IPS-15b (cell line): ENCODE measurements at regions not wholly inside any gene's neighbourhood (a gene's known extent, or its start where the extent isn't known, plus 50 kb on each side); places are given as distances from the start of the nearest gene placed in this dataset.

Experiments used
- H3K27me3 ChIP-seq: one replicate; pipeline ENCODE4 v1.6.1; 2013; ENCODE audit warnings: low read length; ENCODE audit not compliant: control insufficient read depth, insufficient read depth
- H3K36me3 ChIP-seq: one replicate; pipeline ENCODE4 v1.6.1; 2013; ENCODE audit warnings: low read length; ENCODE audit not compliant: control insufficient read depth, insufficient read depth
- H3K4me1 ChIP-seq: one replicate; pipeline ENCODE4 v1.6.1; 2013; ENCODE audit warnings: mild to moderate bottlenecking, low read length; ENCODE audit not compliant: control insufficient read depth, insufficient read depth
- H3K4me3 ChIP-seq: one replicate; pipeline ENCODE4 v1.5.1; 2013; ENCODE audit warnings: low read depth, low read length
- H3K9ac ChIP-seq: one replicate; pipeline ENCODE4 v1.6.1; 2013; ENCODE audit warnings: low read depth, mild to moderate bottlenecking, low read length
- H3K9me3 ChIP-seq: one replicate; pipeline ENCODE4 v1.6.1; 2013; ENCODE audit warnings: mild to moderate bottlenecking, low read length; ENCODE audit not compliant: control insufficient read depth, insufficient read depth

GRCh38 chr3:164658125-164658524 lies 420.2 kb downstream of the SI start:
- H3K36me3 ChIP-seq = no peaks in the 10 kb centered on the region
- no peak overlapping the region for H3K9ac ChIP-seq
- H3K4me3 ChIP-seq = no peak overlapping the region
- no peaks in the 10 kb centered on the region for H3K27me3 ChIP-seq
- no peaks in the 10 kb centered on the region for H3K4me1 ChIP-seq
- no peaks in the 10 kb centered on the region for H3K9me3 ChIP-seq

DNA sequence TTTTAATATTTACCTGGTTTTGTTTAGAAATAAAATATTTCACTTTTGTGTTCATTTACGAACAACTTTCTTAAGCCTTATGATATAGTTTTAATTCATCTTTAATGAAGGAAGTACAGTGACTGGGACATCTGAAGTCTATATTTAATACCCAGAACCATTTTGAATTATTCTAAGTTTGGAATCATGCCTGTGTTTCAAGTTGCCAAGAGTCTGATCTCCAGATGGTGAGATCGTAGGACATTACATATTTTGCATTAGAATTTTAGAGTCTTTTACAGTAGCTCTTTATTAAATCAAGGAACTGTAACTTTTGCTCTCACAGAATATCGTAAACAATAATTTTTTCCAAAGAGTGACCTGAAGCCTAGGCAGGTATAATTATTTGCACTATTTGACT lies 420.7 kb downstream of the SI start:
- Histone ChIP-seq H3K9ac (no peak overlapping the region), H3K9me3 (no peaks in the 10 kb centered on the region), H3K36me3 (no peaks in the 10 kb centered on the region), H3K4me1 (no peaks in the 10 kb centered on the region), H3K27me3 (no peaks in the 10 kb centered on the region), H3K4me3 (no peak overlapping the region)

DNA sequence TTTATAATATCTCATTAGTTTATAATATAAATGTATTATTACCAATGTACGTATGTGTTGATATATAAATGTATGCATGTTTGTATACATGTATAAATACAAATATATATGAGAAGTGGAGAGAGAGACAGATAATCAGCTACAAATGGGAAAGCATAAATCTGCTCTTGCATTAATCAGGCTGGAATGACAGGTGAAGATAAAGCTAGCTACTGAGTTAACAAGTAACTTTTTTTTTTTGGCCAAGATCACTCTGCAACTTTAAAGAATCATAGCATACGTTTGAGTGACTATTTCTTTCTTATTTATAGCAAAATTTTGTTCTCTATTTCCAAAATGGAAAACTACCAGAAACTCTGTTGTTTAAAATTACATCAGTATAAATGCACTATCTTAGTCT lies 422.8 kb downstream of the SI start:
- Histone ChIP-seq H3K9me3 (no peaks in the 10 kb centered on the region), H3K4me3 (no peak overlapping the region), H3K4me1 (no peaks in the 10 kb centered on the region), H3K27me3 (no peaks in the 10 kb centered on the region), H3K9ac (no peak overlapping the region), H3K36me3 (no peaks in the 10 kb centered on the region)

DNA sequence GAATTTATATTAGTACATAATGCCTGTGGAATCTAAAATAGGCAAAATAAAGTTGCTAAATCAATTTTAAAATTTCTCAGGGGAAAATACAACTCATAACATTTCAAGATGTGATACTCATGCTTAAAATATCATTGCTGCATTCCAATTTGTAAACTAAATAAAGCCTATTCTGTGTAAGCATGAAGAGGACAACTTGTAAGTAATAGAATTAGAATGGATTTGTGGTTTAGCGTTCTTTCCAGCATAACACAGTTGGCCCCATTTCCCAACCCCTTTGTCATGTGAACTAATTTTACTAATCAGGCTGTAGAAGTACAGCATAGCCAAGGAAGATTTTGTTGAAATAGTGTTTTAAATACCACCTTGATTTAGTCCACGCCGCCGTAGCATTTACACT lies 437.2 kb downstream of the SI start:
- Histone ChIP-seq H3K9ac (no peak overlapping the region), H3K4me1 (no peaks in the 10 kb centered on the region), H3K4me3 (no peak overlapping the region), H3K9me3 (no peaks in the 10 kb centered on the region), H3K27me3 (no peaks in the 10 kb centered on the region), H3K36me3 (no peaks in the 10 kb centered on the region)

- H3K36me3 ChIP-seq = no peaks in the 10 kb centered on the region
- H3K4me3 ChIP-seq = no peak overlapping the region
- no peaks in the 10 kb centered on the region for H3K27me3 ChIP-seq
- no peak overlapping the region for H3K9ac ChIP-seq
- H3K4me1 ChIP-seq = no peaks in the 10 kb centered on the region
- no peaks in the 10 kb centered on the region for H3K9me3 ChIP-seq
These were observed 437.7 kb downstream of the SI start for GRCh38 chr3:164640591-164640990.

GRCh38 chr3:164620956-164621355 lies 457.3 kb downstream of the SI start:
- H3K36me3 ChIP-seq = no peaks in the 10 kb centered on the region
- H3K4me1 ChIP-seq = no peaks in the 10 kb centered on the region
- H3K9ac ChIP-seq = no peak overlapping the region
- no peak overlapping the region for H3K4me3 ChIP-seq
- no peaks in the 10 kb centered on the region for H3K9me3 ChIP-seq
- no peaks in the 10 kb centered on the region for H3K27me3 ChIP-seq

GRCh38 chr3:164620423-164620822 lies 457.9 kb downstream of the SI start:
- Histone ChIP-seq H3K4me3 (no peak overlapping the region), H3K36me3 (no peaks in the 10 kb centered on the region), H3K9me3 (no peaks in the 10 kb centered on the region)

DNA sequence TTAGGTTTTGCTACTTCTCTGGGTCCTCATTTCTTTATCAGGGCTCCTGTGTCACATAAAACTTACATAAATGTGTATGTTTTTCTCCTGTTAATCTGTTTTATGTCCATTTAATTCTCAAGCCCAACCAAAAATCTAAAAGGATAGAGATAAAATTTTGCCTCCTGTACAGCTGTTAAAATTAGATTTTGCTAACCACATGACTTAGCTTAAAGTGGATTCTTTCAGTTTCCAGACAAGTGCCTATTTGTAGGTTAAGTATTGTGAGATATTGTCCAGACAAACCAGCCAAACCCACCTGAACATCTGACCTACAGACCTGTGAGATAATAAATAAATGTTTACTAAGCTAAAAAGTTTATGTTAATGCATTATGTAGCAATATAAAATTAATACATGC lies 465.5 kb downstream of the SI start:
- no peaks in the 10 kb centered on the region for H3K4me1 ChIP-seq
- no peak overlapping the region for H3K9ac ChIP-seq

More at GRCh38 chr3:164620423-164620822, 457.9 kb downstream of the SI start:
- Histone ChIP-seq H3K4me1 (no peaks in the 10 kb centered on the region), H3K27me3 (no peaks in the 10 kb centered on the region), H3K9ac (no peak overlapping the region)

GRCh38 chr3:164608554-164609276 lies 469.6 kb downstream of the SI start:
- no peak overlapping the region for H3K4me3 ChIP-seq
- no peak overlapping the region for H3K9ac ChIP-seq
- no peaks in the 10 kb centered on the region for H3K9me3 ChIP-seq
- no peaks in the 10 kb centered on the region for H3K4me1 ChIP-seq
- H3K36me3 ChIP-seq = no peaks in the 10 kb centered on the region
- no peaks in the 10 kb centered on the region for H3K27me3 ChIP-seq

More for the DNA sequence above, 465.5 kb downstream of the SI start:
- Histone ChIP-seq H3K27me3 (no peaks in the 10 kb centered on the region), H3K36me3 (no peaks in the 10 kb centered on the region), H3K4me3 (no peak overlapping the region), H3K9me3 (no peaks in the 10 kb centered on the region)

DNA sequence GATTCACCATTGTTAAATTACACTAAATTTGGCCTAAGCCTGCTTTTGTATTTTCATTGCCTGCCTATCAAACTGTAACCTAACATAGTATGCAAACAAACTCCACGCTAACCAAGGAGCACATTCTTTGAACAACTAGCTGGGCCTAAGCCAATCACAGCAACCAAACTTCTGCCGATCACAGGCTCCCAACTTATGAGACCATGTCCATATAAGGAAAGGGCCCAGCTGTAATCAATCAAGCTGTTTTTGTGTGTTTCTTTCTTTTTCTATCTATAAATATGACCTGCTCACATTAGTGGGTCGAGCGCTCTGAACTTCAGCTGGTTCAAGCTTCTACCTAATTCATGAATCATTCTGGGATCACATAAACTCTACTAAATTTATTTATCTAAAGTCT lies 473.6 kb downstream of the SI start:
- Histone ChIP-seq H3K9me3 (no peaks in the 10 kb centered on the region), H3K4me3 (no peak overlapping the region), H3K36me3 (no peaks in the 10 kb centered on the region), H3K4me1 (no peaks in the 10 kb centered on the region), H3K27me3 (no peaks in the 10 kb centered on the region), H3K9ac (no peak overlapping the region)

DNA sequence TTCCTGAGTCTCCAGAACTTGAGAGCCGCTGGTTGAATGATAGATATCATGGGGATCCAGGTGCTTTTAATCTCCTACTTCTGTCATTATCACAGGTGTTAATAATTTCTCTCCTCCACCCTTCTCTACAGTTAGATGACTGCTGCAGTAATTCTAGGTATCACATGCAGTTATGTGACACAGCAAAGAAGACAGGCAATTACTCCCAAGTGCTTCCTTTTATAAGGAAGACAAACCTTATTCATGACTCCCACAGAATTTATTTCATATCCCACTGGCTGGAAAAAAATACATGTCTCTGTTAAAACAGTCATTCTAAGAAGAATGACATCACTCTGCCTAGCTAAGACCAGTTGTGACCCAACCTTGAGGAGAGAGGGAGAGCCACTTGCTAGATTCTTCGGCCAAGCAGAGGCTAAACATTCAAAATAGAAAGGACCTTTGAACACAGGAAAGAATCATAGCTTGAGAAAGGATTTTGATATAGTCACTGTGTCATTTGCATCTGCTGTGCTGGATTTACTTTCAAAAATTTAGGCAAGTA lies 500.6 kb downstream of the SI start:
- H3K4me3 ChIP-seq = no peak overlapping the region
- no peaks in the 10 kb centered on the region for H3K4me1 ChIP-seq
- no peaks in the 10 kb centered on the region for H3K9me3 ChIP-seq
- H3K9ac ChIP-seq = no peak overlapping the region
- H3K36me3 ChIP-seq = no peaks in the 10 kb centered on the region
- H3K27me3 ChIP-seq = no peaks in the 10 kb centered on the region

DNA sequence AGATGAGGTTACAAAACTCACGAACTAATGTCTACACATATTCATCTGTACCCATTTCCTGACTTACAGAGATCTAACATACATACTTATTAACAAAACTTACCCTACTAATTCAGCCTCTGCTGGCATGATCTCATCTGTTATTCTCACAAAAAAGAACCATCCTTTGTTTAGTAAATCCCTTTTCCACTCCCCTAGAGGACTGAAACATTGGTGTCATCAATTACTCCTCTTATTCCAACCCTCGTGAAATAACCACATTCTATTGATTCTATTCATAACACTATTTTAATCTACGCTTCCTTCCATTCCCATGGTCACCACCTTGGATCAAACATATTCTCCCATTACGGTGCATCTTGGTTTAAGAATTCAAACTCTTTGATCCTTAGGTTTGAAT lies 505.9 kb downstream of the SI start:
- H3K27me3 ChIP-seq = no peaks in the 10 kb centered on the region
- H3K4me3 ChIP-seq = no peak overlapping the region
- no peak overlapping the region for H3K9ac ChIP-seq
- H3K4me1 ChIP-seq = no peaks in the 10 kb centered on the region
- no peaks in the 10 kb centered on the region for H3K9me3 ChIP-seq
- H3K36me3 ChIP-seq = no peaks in the 10 kb centered on the region
